Erythroblast (primary cell): ENCODE measurements at regions not wholly inside any gene's neighbourhood (a gene's known extent, or its start where the extent isn't known, plus 50 kb on each side); places are given as distances from the start of the nearest gene placed in this dataset.

Experiments
- GATA1 ChIP-seq: IDR thresholded peaks from 2 replicates; pipeline ENCODE4 v1.6.1; 2011; ENCODE audit warnings: low read depth, mild to moderate bottlenecking, control low read depth, low read length, moderate library complexity
- POLR2A ChIP-seq: IDR thresholded peaks from 2 replicates; pipeline ENCODE4 v1.6.1; 2011; ENCODE audit warnings: mild to moderate bottlenecking, low read length

GRCh38 chr18:66874375-66874774 is 270.5 kb upstream of the CDH19 start:
- TF ChIP-seq POLR2A, result no peak
- no peak for TF ChIP-seq GATA1
